DMS53 (cell line): ENCODE measurements at regions not wholly inside any gene's neighbourhood (a gene's known extent, or its start where the extent isn't known, plus 50 kb on each side); places are given as distances from the start of the nearest gene placed in this dataset.
A peak's percentile ranks its signal among the peaks of the same experiment; 100 is the strongest.
"Not testable (repeated sequence)": the region's sequence is repeated elsewhere in the genome, so short reads cannot be mapped to it uniquely, and the experiment has no call there.

Experiments used
- DNase-seq: peaks from one replicate; lab custom pipeline; 2025; lab: John Stamatoyannopoulos, UW

- DNase-seq = no peak
Measured at GRCh38 chr4:164595751-164596150, 158.2 kb upstream of the SMIM31 start.

- no peak for DNase-seq
Measured at GRCh38 chr4:164596318-164596878, 157.5 kb upstream of the SMIM31 start.

- peak; percentile 58 for DNase-seq
Measured at GRCh38 chr4:164596927-164597326, 157.0 kb upstream of the SMIM31 start.

- no peak for DNase-seq
Measured at GRCh38 chr4:164601653-164602052, 152.3 kb upstream of the SMIM31 start.

GRCh38 chr4:164605791-164606190 is 148.1 kb upstream of the SMIM31 start:
- DNase-seq = not testable (repeated sequence)

GRCh38 chr4:164606478-164606877 is 147.5 kb upstream of the SMIM31 start:
- no peak for DNase-seq

- no peak for DNase-seq
Measured at GRCh38 chr4:164613256-164613655, 140.7 kb upstream of the SMIM31 start.

GRCh38 chr4:164613792-164614191 is 140.1 kb upstream of the SMIM31 start:
- no peak for DNase-seq

- no peak for DNase-seq
Measured at GRCh38 chr4:164614329-164614728, 139.6 kb upstream of the SMIM31 start.

GRCh38 chr4:164614999-164615398 is 138.9 kb upstream of the SMIM31 start:
- no peak for DNase-seq

- no peak for DNase-seq
Measured at GRCh38 chr4:164615964-164616363, 138.0 kb upstream of the SMIM31 start.

GRCh38 chr4:164616961-164617360 is 137.0 kb upstream of the SMIM31 start:
- DNase-seq = no peak

- no peak for DNase-seq
Measured at GRCh38 chr4:164617426-164617825, 136.5 kb upstream of the SMIM31 start.

- no peak for DNase-seq
Measured at GRCh38 chr4:164617911-164618310, 136.0 kb upstream of the SMIM31 start.

- DNase-seq = no peak
Measured at GRCh38 chr4:164621886-164622521, 131.9 kb upstream of the SMIM31 start.

- no peak for DNase-seq
Measured at GRCh38 chr4:164623099-164623498, 130.8 kb upstream of the SMIM31 start.

- DNase-seq = no peak
Measured at GRCh38 chr4:164639001-164639400, 114.9 kb upstream of the SMIM31 start.

- DNase-seq = peak; percentile 71
Measured at GRCh38 chr4:164648151-164648848, 105.6 kb upstream of the SMIM31 start.

GRCh38 chr4:164648849-164649212 is 105.1 kb upstream of the SMIM31 start:
- DNase-seq = peak; percentile 62

- no peak for DNase-seq
Measured at GRCh38 chr4:164659765-164660164, 94.2 kb upstream of the SMIM31 start.

GRCh38 chr4:164676152-164676551 is 77.8 kb upstream of the SMIM31 start:
- DNase-seq = peak; percentile 57

GRCh38 chr4:164683040-164683439 is 70.9 kb upstream of the SMIM31 start:
- no peak for DNase-seq

GRCh38 chr4:164695650-164696049 is 58.3 kb upstream of the SMIM31 start:
- no peak for DNase-seq

- peak; percentile 80 for DNase-seq
Measured at GRCh38 chr4:164700471-164700870, 53.5 kb upstream of the SMIM31 start.
